HG03378 (cell line): ENCODE measurements at regions not wholly inside any gene's neighbourhood (a gene's known extent, or its start where the extent isn't known, plus 50 kb on each side); places are given as distances from the start of the nearest gene placed in this dataset.
"Not testable (repeated sequence)": the region's sequence is repeated elsewhere in the genome, so short reads cannot be mapped to it uniquely, and the experiment has no call there.

Source experiments
- ATAC-seq: cut with Tn5 transposase; IDR thresholded peaks from one replicate; pipeline ENCODE4 v1.9.1; 2021; ENCODE audit warnings: mild to moderate bottlenecking, moderate library complexity; ENCODE audit not compliant: unreplicated experiment

GRCh38 chr1:194644528-194644927, 1458.1 kb upstream of the B3GALT2 start:
- ATAC-seq = no peak

- ATAC-seq = no peak
Measured at GRCh38 chr1:194640322-194640721, 1453.9 kb upstream of the B3GALT2 start.

GRCh38 chr1:194629011-194629410, 1442.6 kb upstream of the B3GALT2 start:
- no peak for ATAC-seq

- ATAC-seq = no peak
Measured at GRCh38 chr1:194624833-194625232, 1438.4 kb upstream of the B3GALT2 start.

DNA sequence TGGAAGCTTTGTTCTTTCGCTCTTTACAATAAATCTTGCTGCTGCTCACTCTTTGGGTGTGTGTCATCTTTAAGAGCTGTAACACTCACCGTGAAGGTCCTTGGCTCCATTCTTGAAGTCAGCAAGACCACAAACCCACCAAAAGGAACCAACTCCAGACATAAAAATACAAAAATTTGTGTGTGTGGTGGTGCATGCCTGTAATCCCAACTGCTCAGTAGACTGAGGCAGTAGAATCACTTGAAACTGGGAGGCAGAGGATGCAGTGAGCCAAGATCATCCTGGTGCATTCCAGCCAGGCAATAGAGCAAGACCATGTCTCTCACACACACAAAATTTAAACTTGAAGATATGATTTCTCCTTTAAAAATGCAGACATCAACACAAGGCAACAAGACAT, 1431.7 kb upstream of the B3GALT2 start:
- ATAC-seq = no peak

DNA sequence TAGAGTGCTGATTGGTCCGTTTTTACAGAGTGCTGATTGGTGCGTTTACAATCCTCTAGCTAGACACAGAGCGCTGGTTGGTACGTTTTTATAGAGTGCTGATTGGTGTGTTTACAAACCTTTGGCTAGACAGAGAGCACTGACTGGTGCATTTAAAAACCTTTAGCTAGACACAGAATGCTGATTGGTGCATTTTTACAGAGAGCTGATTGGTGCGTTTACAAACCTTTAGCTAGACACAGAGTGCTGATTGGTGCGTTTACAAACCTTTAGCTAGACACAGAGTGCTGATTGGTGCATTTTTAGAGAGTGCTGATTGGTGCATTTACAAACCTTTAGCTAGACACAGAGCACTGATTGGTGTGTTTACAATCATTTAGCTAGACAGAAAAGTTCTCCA, 1430.9 kb upstream of the B3GALT2 start:
- not testable (repeated sequence) for ATAC-seq

DNA sequence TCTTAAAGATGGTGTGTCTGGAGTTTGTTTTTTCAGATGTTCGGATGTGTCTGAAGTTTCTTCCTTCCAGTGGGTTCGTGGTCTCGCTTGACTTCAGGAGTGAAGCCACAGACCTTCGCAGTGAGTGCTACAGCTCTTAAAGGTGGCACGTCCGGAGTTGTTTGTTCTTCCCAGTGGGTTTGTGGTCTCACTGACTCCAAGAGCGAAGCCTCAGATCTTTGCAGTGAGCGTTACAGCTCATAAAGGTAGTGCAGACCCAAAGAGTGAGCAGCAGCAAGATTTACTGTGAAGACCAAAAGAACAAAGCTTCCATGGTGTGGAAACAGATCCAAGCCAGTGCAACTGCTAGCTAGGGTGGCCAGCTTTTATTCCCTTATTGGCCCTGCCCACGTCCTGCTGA, 1430.4 kb upstream of the B3GALT2 start:
- ATAC-seq = no peak

- ATAC-seq = no peak
Measured at GRCh38 chr1:194602184-194602583, 1415.8 kb upstream of the B3GALT2 start.

GRCh38 chr1:194600716-194601115, 1414.3 kb upstream of the B3GALT2 start:
- ATAC-seq = no peak

GRCh38 chr1:194598098-194598497, 1411.7 kb upstream of the B3GALT2 start:
- no peak for ATAC-seq

- ATAC-seq = no peak
Measured at GRCh38 chr1:194586302-194586701, 1399.9 kb upstream of the B3GALT2 start.

DNA sequence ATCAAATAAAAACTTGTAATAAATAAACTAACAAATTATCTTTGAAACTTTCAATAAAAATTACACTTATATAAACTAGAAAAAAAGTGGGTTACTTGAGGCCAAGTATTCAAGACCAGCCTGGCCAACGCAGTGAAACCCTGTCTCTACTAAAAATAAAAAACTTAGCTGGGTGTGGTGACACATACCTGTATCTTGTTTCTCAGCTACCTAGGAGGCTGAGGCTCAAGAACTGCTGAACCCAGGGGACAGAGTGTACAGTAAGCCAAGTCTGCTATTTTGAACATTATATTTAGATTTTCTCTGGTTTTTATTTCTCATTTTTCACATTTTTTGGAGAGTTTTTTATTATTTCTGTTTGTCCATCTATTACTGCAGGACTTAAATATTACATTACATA, 1397.6 kb upstream of the B3GALT2 start:
- no peak for ATAC-seq

DNA sequence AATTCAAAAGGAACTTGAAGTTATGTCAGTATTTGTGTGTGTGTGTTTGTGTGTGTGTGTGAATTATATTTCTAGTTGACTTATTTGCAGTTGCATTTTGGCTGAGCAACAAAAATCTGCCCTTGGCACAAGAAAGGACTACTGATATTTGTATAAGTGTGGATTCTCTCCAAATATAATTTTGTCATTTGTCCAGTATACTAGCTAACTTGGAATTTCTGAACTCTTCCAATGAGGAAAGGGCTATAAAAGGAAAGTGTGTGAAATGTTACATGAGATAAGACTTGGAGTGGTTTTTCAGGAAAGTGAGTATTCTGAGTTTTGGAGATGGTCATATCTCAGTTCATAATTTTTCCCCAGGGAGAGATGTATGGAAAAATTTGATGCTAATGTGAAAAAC, 1384.1 kb upstream of the B3GALT2 start:
- ATAC-seq = no peak

GRCh38 chr1:194568610-194569009, 1382.2 kb upstream of the B3GALT2 start:
- ATAC-seq = no peak

- ATAC-seq = no peak
Measured at GRCh38 chr1:194548071-194548470, 1361.7 kb upstream of the B3GALT2 start.

DNA sequence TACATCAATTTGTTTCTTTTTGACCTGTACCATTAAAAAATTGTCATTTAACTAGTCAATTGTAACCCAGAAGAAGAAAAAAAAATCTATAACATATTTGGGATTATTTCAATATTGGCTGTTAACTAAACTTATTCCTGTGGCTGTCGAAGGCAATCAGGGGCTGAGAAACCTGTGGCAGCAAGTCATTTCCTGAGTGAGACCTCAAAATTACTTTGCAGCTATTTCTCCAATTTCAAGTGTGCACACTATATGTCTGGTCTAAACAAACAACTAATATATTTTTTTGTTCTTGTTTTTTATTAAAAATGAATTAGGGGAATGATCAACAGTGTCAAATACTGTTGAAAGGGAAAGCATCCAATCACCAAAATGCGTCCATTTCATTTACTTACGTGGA, 1357.6 kb upstream of the B3GALT2 start:
- ATAC-seq = no peak

- no peak for ATAC-seq
Measured at GRCh38 chr1:194538453-194538852, 1352.0 kb upstream of the B3GALT2 start.

GRCh38 chr1:194537521-194537920, 1351.1 kb upstream of the B3GALT2 start:
- ATAC-seq = no peak

GRCh38 chr1:194535369-194535768, 1349.0 kb upstream of the B3GALT2 start:
- no peak for ATAC-seq

- ATAC-seq = no peak
Measured at GRCh38 chr1:194534784-194535183, 1348.4 kb upstream of the B3GALT2 start.

GRCh38 chr1:194533641-194534040, 1347.2 kb upstream of the B3GALT2 start:
- no peak for ATAC-seq

DNA sequence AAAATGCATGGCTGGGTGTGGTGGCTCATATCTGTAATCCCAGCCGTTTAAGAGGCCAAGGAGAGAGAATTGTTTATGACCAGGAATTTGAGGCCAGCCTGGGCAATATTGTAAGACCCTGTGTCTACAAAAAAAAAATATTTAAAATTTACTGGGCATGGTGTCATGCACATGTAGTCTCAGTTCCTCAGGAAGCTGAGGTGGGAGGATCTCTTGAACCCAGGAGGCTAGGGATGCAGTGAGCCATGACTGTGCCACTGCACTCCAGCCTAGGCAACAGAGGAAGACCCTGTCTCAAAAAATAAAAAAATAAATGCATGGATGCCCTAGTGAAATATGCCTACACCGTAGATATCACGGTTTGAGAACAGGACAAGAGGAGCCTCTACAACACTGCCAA, 1331.2 kb upstream of the B3GALT2 start:
- ATAC-seq = no peak

- no peak for ATAC-seq
Measured at GRCh38 chr1:194515916-194516315, 1329.5 kb upstream of the B3GALT2 start.

DNA sequence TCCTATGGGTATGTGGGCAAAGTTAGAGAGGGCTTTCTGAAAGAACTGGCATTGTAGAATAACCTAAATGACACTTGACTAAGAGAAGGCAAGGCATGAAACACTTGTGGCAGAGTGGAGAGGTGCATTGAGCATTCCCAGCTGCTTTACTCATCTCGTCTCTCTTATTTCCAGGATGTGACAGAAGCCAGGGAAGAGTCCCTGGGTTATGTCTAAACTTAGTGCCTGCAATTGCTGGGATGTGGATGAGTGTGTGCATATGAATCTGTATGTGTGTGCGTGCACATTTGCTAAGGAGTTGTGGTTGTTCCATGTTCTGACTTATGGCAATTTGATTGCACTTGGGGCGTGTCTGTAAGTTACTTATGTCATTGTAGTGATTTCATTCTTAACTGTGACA, 1326.5 kb upstream of the B3GALT2 start:
- no peak for ATAC-seq
